Tibial artery (tissue), 4 donors: ENCODE measurements at regions not wholly inside any gene's neighbourhood (a gene's known extent, or its start where the extent isn't known, plus 50 kb on each side); places are given as distances from the start of the nearest gene placed in this dataset.

Experiments
- DNase-seq, 2 donors: peaks; one replicate each; pipeline ENCODE4 v3.0.0-alpha.2; 2019
- H3K27ac ChIP-seq, 2 donors: fragments of 200-600 bp; sonication (generic) in 1 of 2; 1 replicate in 1 of 2; 2 replicates in 1 of 2; pipeline ENCODE4 v1.5.1; 2018 to 2019; ENCODE audit warnings: mild to moderate bottlenecking in 1 of 2
- H3K27me3 ChIP-seq, 2 donors: fragments of 200-600 bp; sonication (generic) in 1 of 2; one replicate each; pipeline versions ENCODE4 v1.5.1 to v1.6.0; 2016 to 2019
- H3K36me3 ChIP-seq, 3 donors: fragments of 200-600 bp; sonication (generic) in 2 of 3; one replicate each; pipeline ENCODE4 v1.5.1; 2016 to 2019; ENCODE audit warnings: mild to moderate bottlenecking in 2 of 3
- H3K4me1 ChIP-seq, 4 donors: fragments of 200-600 bp; sonication (generic) in 2 of 4; 1 replicate in 3 of 4; 2 replicates in 1 of 4; pipeline ENCODE4 v1.5.1; 2016 to 2019
- H3K4me3 ChIP-seq, 2 donors: fragments of 200-600 bp; sonication (generic) in 1 of 2; 1 replicate in 1 of 2; 2 replicates in 1 of 2; pipeline ENCODE4 v1.5.1; 2018 to 2019; ENCODE audit warnings: mild to moderate bottlenecking in 2 of 2
- H3K9me3 ChIP-seq, 3 donors: fragments of 200-600 bp; sonication (generic) in 1 of 3; one replicate each; pipeline ENCODE4 v1.5.1; 2016 to 2019
- intact Hi-C: fragments of 100-400 bp; cut with DNase I; formaldehyde crosslinking; loops from one replicate; pipeline ENCODE4 v1.15.0; 2023; ENCODE audit warnings: low total_unique reads
- TF ChIP-seq, protein P1 (sequence below), 2 experiments: fragments of 200-600 bp in 1 of 2; fragments of 450-650 bp in 1 of 2; IDR thresholded peaks; one replicate each; pipeline ENCODE4 v1.5.1; 2017 to 2019; ENCODE audit warnings: antibody characterized with exemption in 2 of 2, mild to moderate bottlenecking in 1 of 2, moderate library complexity in 1 of 2

DNA sequence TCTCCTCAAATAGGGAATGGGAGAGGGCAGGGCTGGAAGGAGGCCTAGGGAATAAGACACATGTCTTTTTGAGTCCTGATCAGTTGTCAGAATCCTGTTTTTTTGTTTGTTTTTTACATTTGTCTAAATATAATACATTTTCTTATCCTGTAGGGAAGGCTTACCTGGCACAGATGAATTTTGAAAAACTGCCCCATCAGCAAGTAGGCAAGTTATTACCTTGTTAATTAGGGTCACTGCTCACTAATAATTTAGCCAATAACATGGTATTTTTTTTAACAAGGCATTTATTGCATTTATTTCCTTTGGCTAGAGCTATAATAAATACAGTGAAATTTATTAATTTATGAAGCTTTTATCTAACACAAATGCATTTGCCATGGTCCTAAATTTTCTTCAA, 423.2 kb upstream of the ONECUT1 start:
- no peaks in the 10 kb centered on the region for H3K36me3 ChIP-seq
- TF ChIP-seq, protein P1, sequence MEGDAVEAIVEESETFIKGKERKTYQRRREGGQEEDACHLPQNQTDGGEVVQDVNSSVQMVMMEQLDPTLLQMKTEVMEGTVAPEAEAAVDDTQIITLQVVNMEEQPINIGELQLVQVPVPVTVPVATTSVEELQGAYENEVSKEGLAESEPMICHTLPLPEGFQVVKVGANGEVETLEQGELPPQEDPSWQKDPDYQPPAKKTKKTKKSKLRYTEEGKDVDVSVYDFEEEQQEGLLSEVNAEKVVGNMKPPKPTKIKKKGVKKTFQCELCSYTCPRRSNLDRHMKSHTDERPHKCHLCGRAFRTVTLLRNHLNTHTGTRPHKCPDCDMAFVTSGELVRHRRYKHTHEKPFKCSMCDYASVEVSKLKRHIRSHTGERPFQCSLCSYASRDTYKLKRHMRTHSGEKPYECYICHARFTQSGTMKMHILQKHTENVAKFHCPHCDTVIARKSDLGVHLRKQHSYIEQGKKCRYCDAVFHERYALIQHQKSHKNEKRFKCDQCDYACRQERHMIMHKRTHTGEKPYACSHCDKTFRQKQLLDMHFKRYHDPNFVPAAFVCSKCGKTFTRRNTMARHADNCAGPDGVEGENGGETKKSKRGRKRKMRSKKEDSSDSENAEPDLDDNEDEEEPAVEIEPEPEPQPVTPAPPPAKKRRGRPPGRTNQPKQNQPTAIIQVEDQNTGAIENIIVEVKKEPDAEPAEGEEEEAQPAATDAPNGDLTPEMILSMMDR (IDR thresholded peaks at IDR 0.05), result no peak
- no peaks in the 10 kb centered on the region for H3K9me3 ChIP-seq
- intact Hi-C loops, result no loop called here
- no peaks in the 10 kb centered on the region for H3K27me3 ChIP-seq
- DNase-seq, result no peak
- no peak overlapping the region for H3K27ac ChIP-seq
- no peak overlapping the region for H3K4me3 ChIP-seq
- no peaks in the 10 kb centered on the region for H3K4me1 ChIP-seq

DNA sequence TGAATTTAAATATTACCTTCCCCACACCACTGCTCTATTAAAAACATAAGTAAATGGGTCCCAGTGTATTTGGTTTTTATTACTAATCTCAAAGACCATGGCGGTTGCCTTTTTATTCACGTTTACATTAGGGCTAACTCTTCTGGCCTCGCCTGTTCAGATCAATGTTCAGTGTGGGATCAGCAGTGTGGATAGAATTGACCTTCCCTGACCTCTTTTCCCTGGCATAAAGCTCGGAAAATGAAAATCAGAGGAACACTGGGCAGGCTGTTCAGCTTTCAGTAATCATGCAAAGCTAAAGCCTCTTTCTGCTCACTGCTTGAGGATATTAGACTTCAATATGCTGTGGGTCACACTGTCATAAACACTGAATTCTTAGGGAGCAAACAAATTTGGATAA, 422.6 kb upstream of the ONECUT1 start:
- no peaks in the 10 kb centered on the region for H3K36me3 ChIP-seq
- no peak overlapping the region for H3K27ac ChIP-seq
- no peak for DNase-seq
- intact Hi-C loops, result no loop called here
- H3K9me3 ChIP-seq, result no peaks in the 10 kb centered on the region
- no peaks in the 10 kb centered on the region for H3K27me3 ChIP-seq
- TF ChIP-seq, protein P1 (IDR thresholded peaks at IDR 0.05), result no peak
- no peaks in the 10 kb centered on the region for H3K4me1 ChIP-seq
- H3K4me3 ChIP-seq, result no peak overlapping the region

DNA sequence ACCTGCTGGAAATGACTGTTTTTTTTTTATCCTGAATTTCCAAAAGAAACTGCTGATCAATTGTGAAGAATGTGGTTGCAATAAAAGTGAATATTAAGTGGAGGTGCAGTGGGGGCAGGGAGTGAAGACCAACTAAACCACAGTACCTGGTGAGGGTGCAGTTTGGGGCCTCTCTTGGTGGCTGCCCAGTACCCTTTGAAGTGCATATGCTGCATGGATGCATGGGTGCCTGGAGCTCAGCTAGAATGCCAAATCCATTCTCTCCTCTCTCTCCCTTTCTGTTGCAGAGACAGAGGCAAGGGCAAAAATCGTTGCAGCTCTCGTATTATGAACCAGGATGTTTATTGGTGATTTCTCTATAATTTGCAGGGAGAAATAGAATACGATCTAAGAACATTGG, 420.5 kb upstream of the ONECUT1 start:
- intact Hi-C loops, result no loop called here
- no peak overlapping the region for H3K4me3 ChIP-seq
- H3K9me3 ChIP-seq, result no peaks in the 10 kb centered on the region
- TF ChIP-seq, protein P1 (IDR thresholded peaks at IDR 0.05), result no peak
- H3K27me3 ChIP-seq, result no peaks in the 10 kb centered on the region
- no peak for DNase-seq
- H3K4me1 ChIP-seq, result no peaks in the 10 kb centered on the region
- H3K27ac ChIP-seq, result no peak overlapping the region
- H3K36me3 ChIP-seq, result no peaks in the 10 kb centered on the region

DNA sequence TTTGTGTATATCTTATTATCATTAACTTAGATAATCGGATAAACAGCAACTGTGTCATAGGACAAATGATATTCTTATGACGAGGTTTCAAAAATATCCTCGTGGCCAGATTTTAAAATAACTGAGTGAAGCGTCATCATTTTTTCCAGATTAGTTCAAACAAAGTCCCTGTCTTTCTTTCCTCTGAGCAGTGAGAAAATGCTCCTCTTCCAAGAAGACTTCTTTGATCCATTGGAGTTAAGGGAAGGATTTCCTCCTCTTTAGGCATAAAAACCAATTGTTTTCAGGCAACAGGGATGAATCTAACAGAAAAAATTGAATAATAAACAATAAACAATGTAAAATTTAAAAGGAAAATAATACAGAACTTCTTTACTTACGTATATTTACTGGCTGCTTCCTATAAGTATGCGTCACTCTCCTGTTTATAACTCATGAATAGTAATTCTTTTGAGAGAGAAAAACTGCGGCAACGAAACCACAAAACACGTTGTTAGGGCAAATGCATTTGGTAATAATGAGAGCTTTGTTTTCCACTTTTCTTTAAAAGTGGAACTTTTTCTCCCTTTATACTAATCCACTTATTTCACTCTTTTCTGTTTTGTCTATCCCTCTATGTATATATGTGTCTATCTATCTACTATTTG, 419.4 kb upstream of the ONECUT1 start:
- H3K4me3 ChIP-seq, result no peak overlapping the region
- H3K36me3 ChIP-seq, result no peaks in the 10 kb centered on the region
- no peaks in the 10 kb centered on the region for H3K4me1 ChIP-seq
- intact Hi-C loops, result no loop called here
- no peak for DNase-seq
- no peak overlapping the region for H3K27ac ChIP-seq
- no peaks in the 10 kb centered on the region for H3K27me3 ChIP-seq
- no peaks in the 10 kb centered on the region for H3K9me3 ChIP-seq
- TF ChIP-seq, protein P1 (IDR thresholded peaks at IDR 0.05), result no peak

DNA sequence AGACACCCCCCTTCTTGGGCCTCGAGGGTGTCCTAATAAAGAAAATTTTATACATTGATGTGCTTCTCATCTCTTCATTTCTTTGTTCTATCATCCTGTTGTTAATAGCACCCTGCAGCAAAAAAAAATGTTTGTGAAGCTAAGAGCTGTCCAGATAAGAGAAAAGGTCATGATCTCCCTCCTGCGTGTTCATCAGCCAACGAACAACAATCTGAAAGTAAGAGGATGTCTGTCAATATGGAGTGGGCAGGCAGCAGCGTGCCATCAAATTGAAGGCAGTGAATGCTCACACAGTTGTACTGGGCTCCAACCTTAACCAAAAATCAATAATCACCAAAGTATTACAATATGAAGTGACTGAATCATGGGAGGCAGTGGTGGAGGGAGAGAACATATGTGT, 418.6 kb upstream of the ONECUT1 start:
- intact Hi-C loops, result no loop called here
- DNase-seq, result no peak
- Histone ChIP-seq H3K27ac (no peak overlapping the region), H3K9me3 (no peaks in the 10 kb centered on the region), H3K4me1 (no peaks in the 10 kb centered on the region), H3K4me3 (no peak overlapping the region), H3K36me3 (no peaks in the 10 kb centered on the region), H3K27me3 (no peaks in the 10 kb centered on the region)
- TF ChIP-seq, protein P1 (IDR thresholded peaks at IDR 0.05), result no peak

DNA sequence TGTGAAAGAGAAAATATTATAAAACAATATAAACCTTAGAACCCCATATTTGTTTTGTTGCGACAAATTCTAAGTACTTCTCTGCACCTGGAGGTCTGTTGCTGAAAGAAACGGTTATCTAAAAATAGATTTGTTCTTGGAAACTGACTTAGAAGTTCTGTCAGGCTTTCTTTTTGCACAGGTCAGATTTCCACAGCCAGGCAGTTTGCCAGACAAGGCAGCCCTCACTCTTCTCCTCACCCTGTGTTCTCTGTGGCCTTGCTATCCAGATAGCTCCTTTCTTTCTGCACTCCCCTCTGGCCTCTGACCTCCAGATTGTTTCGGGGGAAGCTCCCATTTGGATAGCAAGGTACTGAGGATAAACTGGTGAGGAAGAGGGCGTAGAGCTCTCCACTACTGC, 413.3 kb upstream of the ONECUT1 start:
- intact Hi-C loops, result no loop called here

More for the DNA sequence above, 413.3 kb upstream of the ONECUT1 start:
- Histone ChIP-seq H3K4me3 (no peak overlapping the region), H3K27me3 (no peaks in the 10 kb centered on the region), H3K4me1 (no peaks in the 10 kb centered on the region), H3K27ac (no peak overlapping the region), H3K9me3 (no peaks in the 10 kb centered on the region), H3K36me3 (no peaks in the 10 kb centered on the region)
- DNase-seq, result no peak
- TF ChIP-seq, protein P1 (IDR thresholded peaks at IDR 0.05), result no peak
